Stimulated activated naive B cell treated with anti-CD40 and anti-IgM and Interleukin-4, amounts not matched to agents 10 μg/mL and 1 μg/mL and 100 μg/mL, for 72 hours (primary cell): ENCODE measurements at regions not wholly inside any gene's neighbourhood (a gene's known extent, or its start where the extent isn't known, plus 50 kb on each side); places are given as distances from the start of the nearest gene placed in this dataset.
A peak's percentile ranks its signal among the peaks of the same experiment; 100 is the strongest.
"Not testable (repeated sequence)": the region's sequence is repeated elsewhere in the genome, so short reads cannot be mapped to it uniquely, and the experiment has no call there.

ENCODE experiments used
- ATAC-seq, 2 donors: fragments of 150-1000 bp; cut with Tn5 transposase; replicated peaks; 2 replicates each; pipeline ENCODE4 v1.10.0; 2021; ENCODE audit warnings: moderate library complexity in 1 of 2
- DNase-seq: peaks from one replicate; pipeline ENCODE4 v3.0.0; 2021
- H3K27ac Mint-ChIP-seq: one replicate; pipeline ENCODE4 v1.8.0; 2022; ENCODE audit warnings: mild to moderate bottlenecking, mixed read lengths
- H3K27me3 Mint-ChIP-seq, 2 donors: one replicate each; pipeline ENCODE4 v1.8.0; 2022; ENCODE audit warnings: mixed read lengths in 2 of 2
- H3K36me3 Mint-ChIP-seq, 2 donors: one replicate each; pipeline ENCODE4 v1.8.0; 2022; ENCODE audit warnings: mixed read lengths in 2 of 2, mild to moderate bottlenecking in 1 of 2
- H3K4me1 Mint-ChIP-seq, 2 donors: one replicate each; pipeline ENCODE4 v1.8.0; 2022; ENCODE audit warnings: mixed read lengths in 2 of 2, mild to moderate bottlenecking in 1 of 2
- H3K4me3 Mint-ChIP-seq, 2 donors: one replicate each; pipeline ENCODE4 v1.8.0; 2022; ENCODE audit warnings: mild to moderate bottlenecking in 2 of 2, mixed read lengths in 2 of 2, moderate library complexity in 1 of 2
- H3K9me3 Mint-ChIP-seq, 2 donors: one replicate each; pipeline ENCODE4 v1.8.0; 2022; ENCODE audit warnings: mixed read lengths in 2 of 2, mild to moderate bottlenecking in 1 of 2

DNA sequence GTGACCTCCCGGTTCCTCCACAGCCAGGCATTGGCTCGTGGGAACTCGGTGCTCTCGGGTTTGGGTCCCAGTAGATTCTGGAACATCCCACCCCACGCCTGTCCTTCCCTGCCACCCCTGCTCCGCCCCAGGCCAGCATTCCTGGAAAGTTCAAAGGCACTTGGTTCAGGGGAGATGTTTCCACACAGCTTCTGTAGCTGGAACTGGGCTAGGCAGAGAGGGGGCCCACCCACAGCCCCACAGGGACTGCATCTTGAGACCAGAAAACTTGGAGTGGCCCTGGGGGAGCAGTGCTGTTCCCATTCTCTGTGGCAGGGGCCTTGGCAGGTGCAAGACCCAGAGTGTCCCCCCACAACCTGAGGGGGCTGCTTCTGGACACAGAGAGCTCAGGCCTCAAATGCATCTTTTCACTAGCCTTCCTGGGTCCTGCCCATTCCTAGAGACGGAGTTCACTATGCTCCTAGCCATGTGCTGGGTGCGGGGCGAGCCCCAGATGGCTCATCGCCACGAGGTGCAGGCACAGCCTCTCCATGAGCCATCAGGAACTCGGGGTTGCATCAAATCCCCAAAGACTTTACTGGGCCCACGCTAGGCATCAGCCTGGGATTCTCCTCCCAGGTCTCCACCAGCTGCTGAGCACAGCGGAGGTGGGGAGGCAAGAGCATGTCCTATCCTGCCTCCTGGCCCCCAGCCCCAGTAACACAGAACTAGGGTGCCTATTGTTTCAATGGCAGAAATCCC, 68.7 kb downstream of the ZFP36L2 start:
- DNase-seq: no peak
- peaks cover 38 to 59% of the 10 kb centered on the region in 2 donors for H3K4me1 Mint-ChIP-seq

DNA sequence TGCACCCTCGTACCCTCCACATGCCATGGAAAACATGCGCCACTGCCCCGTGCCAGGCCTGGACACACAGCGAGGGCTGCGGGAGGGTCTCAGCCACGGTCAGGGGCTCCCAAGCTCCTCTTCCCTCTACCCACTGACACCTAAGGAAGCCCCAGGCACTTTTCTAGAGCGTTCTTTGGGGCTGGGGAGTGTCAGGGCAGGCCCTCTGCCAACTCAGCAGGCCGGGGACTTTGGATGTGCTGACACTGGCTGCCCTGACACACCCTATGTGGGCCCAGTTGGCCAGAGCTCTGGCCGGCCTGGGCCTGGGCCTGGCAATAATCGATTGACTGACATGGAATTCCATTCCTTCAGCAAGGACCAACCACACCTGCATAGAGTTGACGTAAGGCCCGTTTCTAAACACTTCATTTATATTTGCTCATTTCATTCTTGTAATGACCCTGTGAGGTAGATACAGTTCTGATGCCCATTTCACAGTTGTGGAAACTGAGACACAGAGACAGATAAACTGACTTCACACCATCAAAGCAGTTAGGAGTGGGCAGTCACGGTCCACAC, 70.5 kb downstream of the ZFP36L2 start:
- no peak for ATAC-seq
- no peak overlapping the region for H3K27ac Mint-ChIP-seq

More for the DNA sequence above, 68.7 kb downstream of the ZFP36L2 start:
- H3K9me3 Mint-ChIP-seq: no peaks in the 10 kb centered on the region
- H3K27me3 Mint-ChIP-seq: no peaks in the 10 kb centered on the region
- no peaks in the 10 kb centered on the region for H3K36me3 Mint-ChIP-seq
- no peak overlapping the region for H3K4me3 Mint-ChIP-seq
- ATAC-seq: no peak
- no peak overlapping the region for H3K27ac Mint-ChIP-seq

DNA sequence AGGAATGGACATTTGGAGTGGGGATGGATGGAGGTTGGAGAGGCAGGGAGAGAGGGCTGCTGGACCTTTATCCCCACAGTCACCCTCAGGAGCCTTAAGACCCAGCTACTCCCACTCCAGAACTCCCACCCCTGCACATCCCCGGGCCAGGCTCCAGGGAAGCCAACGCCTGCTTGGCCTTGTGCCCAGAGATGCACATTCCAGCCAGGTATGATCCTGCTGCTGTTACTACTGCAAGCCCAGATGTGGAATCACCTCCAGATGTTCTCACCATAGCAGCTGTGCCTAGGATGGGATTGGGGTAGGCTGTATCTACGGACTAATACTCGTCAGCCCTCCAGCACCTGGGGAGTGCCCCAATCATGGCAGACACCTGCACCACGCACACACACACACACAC, 71.7 kb downstream of the ZFP36L2 start:
- ATAC-seq (no peak), DNase-seq (no peak)
- Mint-ChIP-seq H3K27ac (no peak overlapping the region), H3K9me3 (no peaks in the 10 kb centered on the region), H3K4me3 (no peak overlapping the region), H3K4me1 (peaks cover 34 to 53% of the 10 kb centered on the region in 2 donors), H3K27me3 (peaks cover 0 to under 1% of the 10 kb centered on the region in 2 donors), H3K36me3 (no peaks in the 10 kb centered on the region)

More for the DNA sequence above, 70.5 kb downstream of the ZFP36L2 start:
- Mint-ChIP-seq H3K36me3 (no peaks in the 10 kb centered on the region), H3K4me3 (no peak overlapping the region), H3K27me3 (no peaks in the 10 kb centered on the region), H3K4me1 (peaks cover 37 to 55% of the 10 kb centered on the region in 2 donors), H3K9me3 (no peaks in the 10 kb centered on the region)
- DNase-seq: no peak

DNA sequence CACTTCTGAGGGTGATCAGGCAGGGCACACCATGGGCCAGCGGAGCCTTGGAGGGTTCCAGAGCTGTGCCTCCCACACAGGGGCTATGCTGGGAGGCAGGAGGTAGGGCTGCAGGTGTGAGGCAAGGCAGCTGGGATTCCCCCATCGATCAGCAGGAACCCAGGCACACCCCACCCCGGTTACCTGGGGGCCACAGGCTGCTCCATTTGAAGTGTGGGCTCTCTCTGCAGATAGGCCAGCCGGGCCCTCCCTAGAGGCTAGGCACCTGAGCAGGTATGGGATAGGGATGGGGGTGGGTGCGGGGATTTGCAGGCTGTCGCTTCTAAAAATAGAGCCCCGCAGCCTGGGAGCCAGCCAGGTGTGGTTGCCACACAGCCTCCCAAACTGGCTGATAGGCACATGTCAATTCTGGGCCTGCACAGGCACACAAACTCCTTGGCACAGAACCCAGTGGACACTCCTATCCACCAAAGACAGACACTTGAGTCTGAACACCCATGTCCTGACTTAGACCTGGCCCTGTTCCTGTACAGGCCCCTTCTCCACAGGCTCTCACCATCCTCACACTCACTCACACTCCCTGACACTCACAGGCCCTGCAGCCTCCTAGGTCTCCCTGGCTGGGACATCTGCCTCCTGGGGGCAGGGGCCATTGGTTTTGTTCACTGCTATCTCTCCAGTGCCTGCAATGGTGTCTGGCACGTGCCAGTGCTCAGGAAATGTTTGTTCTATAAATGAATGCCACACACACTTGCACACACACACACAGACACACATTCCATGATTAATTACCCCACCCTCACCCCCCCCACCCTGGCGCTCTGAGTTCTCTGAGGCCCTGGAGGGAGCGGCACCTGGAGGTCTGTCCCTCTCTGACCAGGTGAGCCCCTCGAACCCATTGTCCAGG, 73.4 kb downstream of the ZFP36L2 start:
- no peak overlapping the region for H3K4me3 Mint-ChIP-seq
- ATAC-seq (no peak), DNase-seq (no peak)
- no peak overlapping the region for H3K27ac Mint-ChIP-seq
- H3K36me3 Mint-ChIP-seq: no peaks in the 10 kb centered on the region
- H3K9me3 Mint-ChIP-seq: no peaks in the 10 kb centered on the region
- H3K4me1 Mint-ChIP-seq: peaks cover 29 to 45% of the 10 kb centered on the region in 2 donors
- H3K27me3 Mint-ChIP-seq: peaks cover 0 to 4% of the 10 kb centered on the region in 2 donors

DNA sequence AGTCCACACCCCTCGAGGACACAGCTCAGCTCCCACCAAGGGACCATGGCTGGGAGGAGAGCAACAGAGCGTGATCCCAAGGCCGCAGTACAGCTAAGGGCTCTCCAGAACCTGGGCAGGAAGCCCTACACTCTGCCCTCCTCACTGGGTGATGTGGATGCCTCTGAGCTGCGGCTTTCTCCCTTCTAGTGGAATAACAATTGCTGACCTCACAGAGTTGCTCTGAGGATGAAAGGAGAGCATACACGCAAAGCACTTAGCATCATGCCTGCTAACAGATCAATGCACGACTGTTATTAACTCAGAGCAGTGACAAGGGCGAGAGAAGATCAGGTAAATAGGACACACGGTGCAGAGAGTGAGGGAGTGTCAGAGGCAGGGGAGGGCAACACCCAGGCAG, 74.2 kb downstream of the ZFP36L2 start:
- Mint-ChIP-seq H3K4me3 (no peak overlapping the region), H3K9me3 (no peaks in the 10 kb centered on the region), H3K4me1 (peaks cover 27 to 40% of the 10 kb centered on the region in 2 donors), H3K27ac (no peak overlapping the region), H3K36me3 (no peaks in the 10 kb centered on the region), H3K27me3 (peaks cover 0 to 4% of the 10 kb centered on the region in 2 donors)
- ATAC-seq (no peak), DNase-seq (no peak)

DNA sequence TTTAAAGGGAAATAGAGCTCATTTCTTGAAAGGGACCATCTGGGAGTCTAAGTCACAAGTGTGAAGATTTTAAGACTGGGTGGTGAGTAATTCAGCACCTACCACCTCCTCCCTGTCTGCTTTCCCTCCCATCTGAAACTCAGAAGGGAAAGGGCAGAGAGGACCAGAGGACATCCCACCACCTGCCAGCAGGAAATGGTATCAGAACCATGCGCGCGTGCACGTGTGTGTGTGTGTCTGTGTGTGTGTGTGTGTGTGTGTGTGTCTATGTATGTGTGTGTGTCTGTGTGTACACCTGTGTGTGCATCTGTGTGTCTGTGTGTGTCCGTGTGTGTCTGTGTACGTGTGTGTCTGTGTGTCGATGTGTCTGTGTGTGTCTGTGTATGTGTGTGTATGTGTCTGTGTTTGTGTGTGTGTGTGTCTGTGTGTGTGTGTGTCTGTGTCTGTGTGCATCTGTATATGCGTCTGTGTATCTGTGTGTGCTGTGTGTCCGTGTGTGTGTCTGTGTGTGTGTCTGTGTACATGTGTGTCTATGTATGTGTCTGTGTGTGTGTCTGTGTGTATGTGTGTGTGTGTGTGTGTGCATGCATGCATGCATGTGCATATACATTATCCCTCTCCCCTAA, 76.8 kb downstream of the ZFP36L2 start:
- Mint-ChIP-seq H3K4me3 (no peak overlapping the region), H3K9me3 (no peaks in the 10 kb centered on the region), H3K36me3 (no peaks in the 10 kb centered on the region), H3K27me3 (peaks cover 0 to 4% of the 10 kb centered on the region in 2 donors), H3K27ac (no peak overlapping the region), H3K4me1 (peaks cover 27 to 40% of the 10 kb centered on the region in 2 donors)
- DNase-seq: no peak
- ATAC-seq: peak; percentile 73 to 80

DNA sequence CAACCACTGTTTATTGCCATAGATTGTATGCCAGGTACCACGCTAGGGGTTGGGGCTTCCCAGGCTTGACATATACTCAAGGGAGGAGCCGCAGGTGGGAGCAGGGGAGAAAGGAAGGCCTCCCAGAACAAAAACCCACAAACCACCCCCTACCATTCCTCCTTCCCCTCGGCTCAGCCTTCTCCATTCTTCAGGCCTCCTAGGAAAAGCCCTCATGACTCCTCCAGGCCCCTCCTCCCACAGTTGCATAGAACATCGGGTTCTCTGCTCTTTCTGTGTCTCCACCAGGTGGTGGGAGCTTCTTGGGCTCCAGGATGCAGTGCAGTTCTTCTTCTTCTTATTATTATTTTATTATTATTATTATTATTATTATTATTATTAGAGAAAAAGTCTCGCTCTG, 80.3 kb downstream of the ZFP36L2 start:
- no peak overlapping the region for H3K27ac Mint-ChIP-seq
- H3K9me3 Mint-ChIP-seq: peaks cover 0 to 2% of the 10 kb centered on the region in 2 donors
- DNase-seq (no peak), ATAC-seq (no peak)
- no peaks in the 10 kb centered on the region for H3K36me3 Mint-ChIP-seq
- H3K4me1 Mint-ChIP-seq: peaks cover 16 to 31% of the 10 kb centered on the region in 2 donors
- peaks cover 0 to 4% of the 10 kb centered on the region in 2 donors for H3K27me3 Mint-ChIP-seq
- H3K4me3 Mint-ChIP-seq: no peak overlapping the region

DNA sequence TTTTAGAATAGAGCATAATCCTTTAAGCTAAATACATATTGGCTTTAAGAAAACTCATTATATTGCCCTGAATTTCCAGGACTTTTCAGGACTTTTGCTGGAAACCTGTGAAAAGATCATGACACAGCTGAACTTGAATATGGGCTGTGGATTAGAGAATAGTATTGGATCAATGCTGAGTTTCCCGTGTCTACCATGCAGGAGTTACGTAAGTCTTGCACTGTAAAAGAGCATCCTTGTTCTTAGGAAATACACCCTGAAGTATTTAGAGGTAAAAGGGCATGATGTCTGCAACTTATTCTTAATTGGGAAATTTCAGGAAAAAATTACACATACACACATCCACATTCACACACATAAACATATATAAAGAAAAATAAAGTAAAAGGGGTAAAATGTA, 82.1 kb downstream of the ZFP36L2 start:
- Mint-ChIP-seq H3K27me3 (no peaks in the 10 kb centered on the region), H3K36me3 (no peaks in the 10 kb centered on the region), H3K4me1 (peaks cover 17 to 31% of the 10 kb centered on the region in 2 donors), H3K27ac (no peak overlapping the region), H3K9me3 (peaks cover 0 to 2% of the 10 kb centered on the region in 2 donors), H3K4me3 (no peak overlapping the region)
- DNase-seq: no peak
- ATAC-seq: no peak

DNA sequence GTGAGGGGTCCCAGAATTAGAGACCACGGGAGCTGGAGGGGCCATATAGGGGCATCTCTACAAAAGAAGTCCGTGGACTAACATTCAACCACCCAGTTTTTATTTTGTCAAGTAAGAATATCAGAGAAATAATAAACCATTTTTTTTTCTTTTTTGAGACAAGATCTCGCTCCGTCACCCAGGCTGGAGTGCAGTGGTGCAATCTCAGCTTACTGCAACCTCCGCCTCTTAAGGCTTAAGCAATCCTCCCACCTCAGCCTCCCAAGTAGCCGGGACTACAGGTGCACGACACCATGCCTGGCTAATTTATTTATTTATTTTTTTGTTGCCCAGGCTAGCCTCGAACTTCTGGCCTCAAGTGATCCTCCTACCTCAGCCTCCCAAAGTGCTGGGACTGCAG, 82.7 kb downstream of the ZFP36L2 start:
- peaks cover 0 to 2% of the 10 kb centered on the region in 2 donors for H3K9me3 Mint-ChIP-seq
- H3K27ac Mint-ChIP-seq: no peak overlapping the region
- ATAC-seq (no peak), DNase-seq (no peak)
- H3K4me3 Mint-ChIP-seq: no peak overlapping the region
- H3K4me1 Mint-ChIP-seq: peaks cover 12 to 26% of the 10 kb centered on the region in 2 donors
- no peaks in the 10 kb centered on the region for H3K36me3 Mint-ChIP-seq
- no peaks in the 10 kb centered on the region for H3K27me3 Mint-ChIP-seq

DNA sequence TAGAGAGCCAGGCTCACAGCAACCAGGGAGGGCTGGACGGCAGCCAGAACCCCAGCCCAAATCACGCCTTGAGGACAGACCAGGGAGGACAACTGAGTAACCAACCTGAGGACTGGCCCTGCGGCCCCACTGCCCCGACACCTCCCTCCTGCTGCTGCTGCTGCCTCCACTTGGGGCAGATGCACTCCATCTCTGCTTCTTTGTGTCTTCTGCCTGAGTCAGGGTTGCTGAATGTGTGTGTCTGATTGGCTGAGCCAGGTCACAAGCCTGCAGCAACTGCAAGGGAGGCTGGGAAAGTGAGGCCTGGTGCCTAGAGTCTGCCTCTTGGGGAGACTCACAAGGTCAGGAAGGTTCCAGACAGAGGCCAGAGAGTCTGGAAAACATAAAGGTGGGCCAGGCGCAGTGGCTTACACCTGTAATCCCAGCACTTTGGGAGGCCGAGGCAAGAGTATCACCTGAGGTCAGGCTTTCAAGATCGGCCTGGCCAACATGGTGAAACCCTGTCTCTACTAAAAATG, 83.4 kb downstream of the ZFP36L2 start:
- DNase-seq (no peak), ATAC-seq (peak; percentile 39 to 55)
- H3K27me3 Mint-ChIP-seq: no peaks in the 10 kb centered on the region
- no peak overlapping the region for H3K27ac Mint-ChIP-seq
- H3K4me1 Mint-ChIP-seq: peaks cover 14 to 26% of the 10 kb centered on the region in 2 donors
- no peaks in the 10 kb centered on the region for H3K36me3 Mint-ChIP-seq
- no peak overlapping the region for H3K4me3 Mint-ChIP-seq
- H3K9me3 Mint-ChIP-seq: peaks cover 0 to 2% of the 10 kb centered on the region in 2 donors

DNA sequence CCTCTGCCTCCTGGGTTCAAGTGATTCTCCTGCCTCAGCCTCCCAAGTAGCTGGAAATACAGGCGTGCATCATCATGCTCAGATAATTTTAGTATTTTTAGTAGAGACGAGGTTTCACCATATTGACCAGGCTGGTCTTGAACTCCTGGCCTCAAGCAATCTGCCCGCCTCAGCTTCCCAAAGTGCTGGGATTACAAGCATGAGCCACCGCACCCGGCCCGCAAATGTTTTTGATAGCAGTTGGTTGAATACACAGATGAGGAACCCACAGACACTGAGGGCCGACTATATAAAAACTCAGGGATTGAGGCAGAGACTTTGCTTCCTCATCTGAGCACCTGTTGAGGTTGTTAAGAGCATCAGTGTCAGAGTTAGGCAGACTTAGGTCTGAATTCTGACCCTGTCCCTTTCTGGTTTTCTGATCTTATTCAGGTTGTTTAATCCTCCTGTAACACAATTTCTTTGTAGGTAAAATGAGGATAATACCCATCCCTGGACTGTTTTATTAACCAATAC, 84.7 kb downstream of the ZFP36L2 start:
- ATAC-seq, H3K4me3 Mint-ChIP-seq, H3K9me3 Mint-ChIP-seq, DNase-seq, H3K36me3 Mint-ChIP-seq, H3K27me3 Mint-ChIP-seq, H3K27ac Mint-ChIP-seq: not testable (repeated sequence)
- H3K4me1 Mint-ChIP-seq: peaks cover 25 to 39% of the 10 kb centered on the region in 2 donors

DNA sequence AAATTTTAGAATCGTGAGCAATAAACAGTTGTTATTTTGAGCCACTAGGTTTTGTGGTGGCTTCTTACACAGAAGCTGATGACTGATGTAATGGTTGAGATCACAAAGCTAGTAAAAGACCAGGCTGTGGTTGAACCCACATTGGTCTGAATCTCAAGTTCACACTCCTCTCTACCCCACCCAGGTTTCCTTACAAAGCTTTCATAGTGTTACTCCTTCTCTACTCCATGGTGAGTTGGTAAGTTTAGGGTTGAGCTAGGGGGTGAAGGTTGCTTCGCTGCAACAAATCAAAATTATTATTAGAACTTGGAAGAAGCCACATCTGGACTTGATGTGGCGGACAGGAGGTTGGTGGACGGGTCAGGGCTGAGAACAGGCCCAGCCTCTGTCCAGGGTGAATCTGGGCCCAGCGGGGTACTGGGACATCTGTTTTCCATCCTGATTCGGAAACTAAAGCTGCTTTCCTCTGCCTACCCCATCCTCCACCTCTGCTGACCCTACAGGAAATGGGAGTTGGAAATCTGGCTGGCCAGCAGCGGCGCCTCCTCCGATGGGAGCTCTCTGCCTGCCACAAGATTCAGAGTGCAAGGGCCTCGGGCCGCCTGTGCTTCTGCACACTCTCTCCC, 86.3 kb downstream of the ZFP36L2 start:
- DNase-seq (no peak), ATAC-seq (peak; percentile 52 to 56)
- Mint-ChIP-seq H3K27ac (no peak overlapping the region), H3K4me1 (peaks cover 41 to 55% of the 10 kb centered on the region in 2 donors), H3K27me3 (no peaks in the 10 kb centered on the region), H3K4me3 (no peak overlapping the region), H3K36me3 (no peaks in the 10 kb centered on the region), H3K9me3 (peaks cover 0 to 2% of the 10 kb centered on the region in 2 donors)

DNA sequence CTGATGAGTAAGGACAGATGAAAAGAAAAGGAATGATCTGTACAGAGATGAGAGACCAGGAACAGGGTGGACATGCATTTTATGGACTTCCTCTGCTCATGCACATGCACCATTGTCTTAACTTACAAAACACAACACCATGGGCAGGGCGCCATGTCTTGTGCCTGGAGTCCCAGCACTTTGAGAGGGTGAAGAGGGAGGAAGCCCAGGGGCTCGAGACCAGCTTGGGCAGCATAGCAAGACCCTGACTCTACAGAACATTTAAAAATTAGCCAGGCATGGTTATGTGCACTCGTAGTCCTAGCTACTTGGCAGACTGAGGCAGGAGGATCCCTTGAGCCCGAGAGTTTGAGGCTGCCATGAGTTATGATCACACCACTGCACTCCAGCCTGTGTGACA, 86.9 kb downstream of the ZFP36L2 start:
- Mint-ChIP-seq H3K27ac (no peak overlapping the region), H3K4me3 (no peak overlapping the region), H3K9me3 (peaks cover 0 to 2% of the 10 kb centered on the region in 2 donors), H3K36me3 (no peaks in the 10 kb centered on the region), H3K27me3 (no peaks in the 10 kb centered on the region), H3K4me1 (peaks cover 42 to 59% of the 10 kb centered on the region in 2 donors)
- ATAC-seq: no peak
- no peak for DNase-seq
